ENCODE measurements at regions not wholly inside any gene's neighbourhood (a gene's known extent, or its start where the extent isn't known, plus 50 kb on each side); places are given as distances from the start of the nearest gene placed in this dataset.
"Not testable (repeated sequence)": the region's sequence is repeated elsewhere in the genome, so short reads cannot be mapped to it uniquely, and the experiment has no call there.

DNA sequence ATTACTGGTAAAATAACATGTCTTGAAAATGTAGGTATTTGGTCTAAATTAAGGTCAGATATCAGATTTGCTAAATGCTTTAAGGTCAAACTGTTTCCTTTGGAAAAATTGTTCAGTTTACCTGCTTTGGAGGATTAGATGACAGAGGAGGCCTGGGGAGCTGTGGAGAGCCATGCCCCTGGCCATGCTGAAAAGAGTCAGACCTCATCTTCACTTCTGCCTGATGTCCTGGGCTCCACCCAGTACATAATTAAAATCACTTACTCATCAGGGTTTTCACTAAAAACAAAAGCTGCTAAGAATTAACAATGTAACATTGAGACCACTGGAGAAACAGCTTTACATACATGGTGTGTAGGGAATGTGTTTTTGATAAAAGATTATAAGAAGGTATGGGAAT is 60.8 kb upstream of the UNC93A start:
- DNase-seq, result no peak

DNA sequence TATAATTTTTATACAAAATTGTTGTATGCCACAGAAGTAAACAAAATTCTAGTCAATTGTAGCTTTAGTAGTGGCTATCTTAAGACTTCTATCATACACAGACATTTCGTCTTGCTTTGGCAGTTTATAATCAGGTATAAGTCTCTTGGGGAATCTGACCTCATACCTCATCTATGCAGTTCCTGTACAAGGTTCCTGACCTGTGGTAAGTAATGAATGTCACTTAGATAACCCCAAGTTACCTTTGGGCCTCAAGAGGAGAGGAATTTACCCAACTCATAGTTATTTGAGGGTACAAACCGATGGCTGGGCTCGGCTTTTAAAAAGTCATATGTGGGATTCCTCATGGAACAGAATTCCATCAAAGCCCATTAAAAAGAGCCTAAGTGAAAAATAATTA is 58.8 kb upstream of the UNC93A start:
- DNase-seq, result no peak

DNA sequence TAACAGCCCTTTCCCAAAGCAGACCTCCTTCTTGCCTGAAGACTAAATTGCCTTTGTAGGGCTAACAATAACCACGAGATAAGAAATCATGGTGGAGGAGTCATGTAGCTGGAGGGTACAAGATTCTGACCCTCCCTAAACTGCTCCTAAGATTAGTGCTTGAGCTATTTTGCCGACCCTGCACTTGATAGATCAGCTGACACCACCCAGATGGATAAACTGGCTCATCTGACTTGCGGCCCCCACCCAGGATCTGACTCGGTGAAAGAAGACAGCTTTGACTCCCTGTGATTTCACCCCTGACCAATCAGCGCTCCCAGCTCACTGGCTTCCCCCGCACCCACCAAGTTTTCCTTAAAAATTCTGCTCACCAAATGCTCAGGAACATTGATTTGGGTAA is 57.6 kb upstream of the UNC93A start:
- no peak for DNase-seq

DNA sequence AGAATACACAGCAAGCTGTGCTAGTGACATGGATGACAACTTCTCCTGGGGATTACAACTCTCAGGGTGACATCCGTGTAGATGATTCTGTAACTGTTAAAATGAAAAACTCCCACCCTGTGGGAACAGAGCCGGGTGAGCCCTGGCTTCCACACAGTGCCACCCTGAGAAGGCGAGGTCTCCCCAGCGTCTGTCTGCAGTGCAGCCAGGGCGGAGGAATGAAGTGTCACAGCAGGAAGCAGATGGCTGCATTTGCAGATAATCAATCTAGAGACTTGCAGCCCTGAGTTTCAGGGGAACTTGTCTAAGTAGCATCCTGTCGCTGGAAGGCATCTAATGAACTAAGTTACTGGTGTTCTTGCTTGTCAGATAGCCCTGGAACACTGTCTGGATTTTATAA is 56.5 kb upstream of the UNC93A start:
- not testable (repeated sequence) for DNase-seq

DNA sequence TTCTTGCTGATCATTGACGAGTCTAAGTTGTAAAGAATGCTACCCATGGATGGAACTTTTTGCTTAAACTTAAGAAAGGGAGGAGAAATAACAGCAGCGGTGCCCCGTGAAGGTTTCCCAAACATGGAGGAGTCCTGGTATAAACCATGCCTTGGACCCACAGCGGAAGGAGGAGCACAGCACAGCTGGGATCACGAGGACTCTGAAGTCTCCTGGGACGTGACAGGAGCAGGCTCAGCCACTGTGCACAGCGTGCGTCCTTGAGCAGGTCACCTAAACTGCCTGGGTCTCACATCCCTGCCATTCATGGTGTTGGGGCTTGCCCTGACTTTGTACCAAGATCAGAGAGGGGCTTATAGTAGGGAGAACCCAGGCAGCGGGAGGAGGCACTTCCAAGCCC is 56.1 kb upstream of the UNC93A start:
- no peak for DNase-seq

DNA sequence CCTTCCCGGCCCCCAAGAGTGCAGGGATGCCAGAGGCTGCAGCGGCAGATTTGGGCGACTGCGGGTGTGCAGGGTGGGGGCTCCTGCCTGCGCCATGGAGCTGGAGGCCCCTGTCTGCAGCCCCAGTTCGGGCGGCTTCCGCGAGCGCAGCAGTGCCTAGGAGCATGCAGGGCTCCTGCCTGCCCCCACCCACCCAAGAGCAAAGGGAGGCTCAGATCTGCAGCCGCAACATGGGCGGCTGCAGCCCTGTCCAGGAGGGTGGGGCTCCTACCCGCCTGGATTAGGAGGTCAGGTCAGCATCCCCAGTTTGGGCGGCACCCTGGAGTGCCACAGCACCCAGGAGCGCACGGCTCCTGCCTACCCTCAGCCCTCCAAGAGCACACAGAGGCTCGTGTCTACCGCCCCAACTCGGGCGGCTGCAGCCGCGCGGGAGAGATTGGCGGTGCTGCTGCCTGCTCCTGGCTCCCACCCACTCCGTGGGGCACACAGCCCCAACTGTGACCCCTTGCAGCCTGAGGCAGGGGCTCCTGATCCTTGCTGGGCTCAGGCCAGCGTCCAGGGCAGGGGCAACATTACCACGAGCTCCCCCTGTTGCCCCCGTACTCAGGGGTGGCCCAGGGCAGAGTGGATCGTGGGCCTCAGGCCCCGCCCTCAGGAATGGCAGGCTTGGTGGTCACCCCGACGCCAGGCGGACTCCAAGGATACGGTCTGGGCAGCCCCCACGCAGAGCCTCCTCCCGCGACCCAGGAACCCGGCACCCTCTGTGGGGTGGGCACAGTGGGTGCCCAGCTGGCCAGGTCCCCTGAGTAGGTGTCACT is 55.5 kb upstream of the UNC93A start:
- no peak for DNase-seq

DNA sequence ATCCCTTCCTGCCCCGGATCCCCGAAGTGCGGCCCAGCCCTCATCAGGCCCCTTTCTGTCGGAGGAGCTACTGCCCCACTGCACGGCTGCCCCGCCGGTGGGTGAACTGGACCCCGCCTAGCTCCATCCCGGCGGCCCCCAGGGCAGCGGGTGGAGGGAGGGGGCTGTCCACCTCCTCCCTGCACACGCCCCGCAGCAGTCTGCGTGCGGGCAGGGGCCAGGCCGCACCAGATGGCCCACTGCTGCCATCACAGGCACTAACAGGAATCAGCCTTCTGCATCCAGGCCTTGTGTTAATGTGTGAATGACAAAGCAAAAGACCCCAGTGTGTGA is 54.9 kb upstream of the UNC93A start:
- no peak for DNase-seq

DNA sequence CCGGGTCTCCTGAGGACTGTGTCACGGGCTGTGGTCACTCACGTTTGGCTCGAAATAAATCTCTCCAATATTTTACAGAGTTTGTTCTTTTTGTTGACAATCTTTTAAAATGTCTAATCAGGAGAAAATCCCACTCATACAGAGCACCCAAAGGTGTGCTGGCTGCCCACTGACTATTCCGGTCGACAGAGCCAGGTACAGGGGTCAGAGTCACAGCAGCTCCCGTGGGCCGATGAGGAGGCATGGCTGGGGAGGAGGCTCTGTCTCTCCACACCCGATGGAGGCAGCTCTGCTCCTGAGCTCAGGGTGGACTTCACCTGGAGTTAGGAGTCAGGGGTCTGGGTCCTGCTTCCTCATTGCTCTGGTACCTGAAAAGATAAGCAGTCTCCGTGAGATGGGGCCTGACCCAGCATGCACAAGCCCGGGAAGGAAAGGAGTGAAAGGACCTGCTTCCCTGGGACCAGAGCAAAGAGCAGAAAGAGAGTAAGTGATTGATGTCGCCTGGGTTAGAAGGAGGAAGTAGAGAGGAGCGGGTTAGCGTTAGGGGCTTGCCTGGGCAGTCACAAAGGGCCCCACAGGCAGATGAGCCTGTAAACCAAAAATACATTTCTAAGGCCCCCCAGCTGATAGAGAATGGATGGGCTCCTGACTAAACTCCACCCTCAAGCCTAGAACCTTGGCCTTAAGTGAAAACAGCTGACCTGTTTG is 53.5 kb upstream of the UNC93A start:
- no peak for DNase-seq

DNA sequence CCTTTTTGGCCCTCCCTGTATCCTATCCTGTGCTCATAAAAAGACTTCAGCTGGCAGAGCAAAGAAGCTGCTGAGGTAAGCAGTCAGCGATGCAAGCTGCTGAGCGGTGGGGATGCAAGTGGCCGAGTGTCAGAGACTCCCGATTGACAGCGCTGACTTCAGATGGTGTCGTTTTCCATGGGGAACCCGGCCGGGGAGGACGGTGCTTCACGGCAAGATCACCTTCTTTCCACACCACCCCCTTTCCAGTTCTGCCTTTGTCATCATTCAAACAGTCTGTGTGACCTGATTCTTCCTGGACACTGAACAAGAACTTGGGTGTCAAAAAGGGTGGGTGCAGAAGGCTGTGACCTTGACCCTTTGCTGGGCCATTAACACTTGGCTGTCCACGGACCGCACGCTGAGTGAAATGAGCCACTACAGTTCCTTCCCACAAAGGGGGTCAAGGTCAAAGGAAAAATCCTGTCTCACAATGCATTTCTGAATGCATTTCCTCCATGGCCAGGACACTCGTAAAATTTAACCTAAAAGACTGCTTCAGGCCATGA is 52.9 kb upstream of the UNC93A start:
- no peak for DNase-seq

DNA sequence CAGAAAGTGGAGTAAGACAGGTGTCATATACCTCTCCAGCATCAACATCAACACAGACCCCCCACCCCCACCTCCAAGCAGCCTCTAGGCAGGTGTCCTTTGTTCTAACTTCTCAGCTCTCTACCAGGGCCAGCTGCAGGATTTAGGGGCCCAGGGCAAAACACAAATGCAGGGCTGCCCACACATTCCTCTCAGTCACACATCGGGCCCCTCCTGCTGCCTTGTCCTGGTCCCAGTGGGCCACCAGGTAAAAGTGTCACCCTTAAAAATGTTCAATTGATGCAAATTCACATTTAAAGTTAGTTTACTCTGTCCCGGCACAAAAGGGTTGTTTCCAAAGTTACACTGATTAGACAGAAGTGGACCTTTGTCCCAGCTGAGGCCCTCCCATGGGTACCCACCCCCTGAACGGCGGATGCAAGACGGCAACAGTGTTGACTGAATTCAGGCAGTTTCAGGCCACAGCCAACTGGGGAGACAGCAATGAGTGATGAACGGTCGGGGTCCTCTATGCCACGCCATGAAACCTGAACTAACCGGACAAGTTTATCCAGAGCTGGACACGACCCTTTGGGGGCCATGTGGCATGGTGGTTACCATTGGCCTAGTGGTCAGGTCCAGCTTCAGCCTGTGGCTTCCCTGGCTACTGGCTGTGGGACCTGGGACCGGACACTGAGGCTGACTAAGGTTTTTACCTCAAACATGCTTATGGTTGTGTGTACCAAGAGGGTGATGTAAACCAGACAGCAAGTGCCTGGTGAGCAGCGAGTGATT is 52.2 kb upstream of the UNC93A start:
- no peak for DNase-seq

DNA sequence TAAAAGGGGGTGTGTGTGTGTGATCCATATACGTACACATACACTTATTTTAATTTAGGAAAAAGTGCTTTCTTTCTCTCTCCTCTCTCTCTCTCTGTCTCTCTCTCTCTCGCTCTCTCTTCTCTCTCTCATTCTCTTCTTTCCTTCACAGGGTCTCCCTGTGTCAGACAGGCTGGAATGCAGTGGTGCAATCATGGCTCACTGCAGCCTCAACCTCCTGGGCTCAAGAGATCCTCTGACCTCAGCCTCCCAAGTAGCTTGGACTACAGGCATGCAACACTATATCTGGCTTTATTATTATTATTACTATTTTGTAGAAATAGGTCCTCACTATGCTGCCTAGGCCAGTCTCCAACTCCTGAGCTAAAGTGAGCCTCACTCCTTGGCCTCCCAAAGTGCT is 51.6 kb upstream of the UNC93A start:
- DNase-seq, result not testable (repeated sequence)

DNA sequence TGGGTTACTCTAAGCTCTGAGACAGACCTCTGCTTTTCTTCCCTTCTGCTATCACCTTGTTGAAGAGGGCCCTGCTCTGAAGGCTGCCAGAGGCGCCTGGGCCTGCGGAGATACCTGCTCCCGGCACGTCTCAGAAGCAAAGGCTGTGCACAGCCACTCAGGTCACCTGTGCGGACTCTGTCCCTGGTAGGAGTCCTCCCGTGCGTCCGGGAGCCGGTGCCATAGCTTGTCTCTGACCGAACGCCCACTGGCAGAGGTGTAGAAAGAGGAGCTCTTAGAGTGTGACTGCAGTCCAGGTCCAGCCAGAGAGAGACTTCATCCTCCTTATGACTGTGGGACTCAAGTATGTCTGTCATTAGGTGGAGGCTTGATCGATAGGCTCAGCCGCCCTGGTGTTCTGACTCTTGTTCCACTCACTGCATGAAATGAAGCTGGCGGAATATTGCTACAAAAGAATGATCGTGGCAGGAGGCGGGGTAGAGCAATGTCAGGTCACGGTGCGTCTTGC is 51.0 kb upstream of the UNC93A start:
- no peak for DNase-seq
